PFSK-1 (cell line): ENCODE measurements at regions not wholly inside any gene's neighbourhood (a gene's known extent, or its start where the extent isn't known, plus 50 kb on each side); places are given as distances from the start of the nearest gene placed in this dataset.

Experiments used
- POLR2AphosphoS5 ChIP-seq: IDR thresholded peaks from 2 replicates; pipeline ENCODE4 v1.6.1; 2012; ENCODE audit warnings: low read depth, mild to moderate bottlenecking, control low read depth, low read length, moderate library complexity
- SIN3A ChIP-seq: IDR thresholded peaks from 2 replicates; pipeline ENCODE4 v1.6.1; 2012; ENCODE audit warnings: mild to moderate bottlenecking, low read length, moderate library complexity, borderline replicate concordance; ENCODE audit not compliant: insufficient read depth
- TAF1 ChIP-seq: IDR thresholded peaks from 2 replicates; pipeline ENCODE4 v1.6.1; 2012; ENCODE audit warnings: low read length, control low read depth, borderline replicate concordance; ENCODE audit not compliant: insufficient read depth
- TF ChIP-seq, protein P1 (sequence below), 2 experiments: IDR thresholded peaks; 2 replicates each; pipeline versions ENCODE4 v1.6.1 to v1.8.0; 2011 to 2012; ENCODE audit warnings: low read depth in 2 of 2, low read length in 2 of 2, control low read depth in 1 of 2, inconsistent platforms in 1 of 2, mild to moderate bottlenecking in 1 of 2, moderate library complexity in 1 of 2; ENCODE audit not compliant: insufficient read depth in 1 of 2

DNA sequence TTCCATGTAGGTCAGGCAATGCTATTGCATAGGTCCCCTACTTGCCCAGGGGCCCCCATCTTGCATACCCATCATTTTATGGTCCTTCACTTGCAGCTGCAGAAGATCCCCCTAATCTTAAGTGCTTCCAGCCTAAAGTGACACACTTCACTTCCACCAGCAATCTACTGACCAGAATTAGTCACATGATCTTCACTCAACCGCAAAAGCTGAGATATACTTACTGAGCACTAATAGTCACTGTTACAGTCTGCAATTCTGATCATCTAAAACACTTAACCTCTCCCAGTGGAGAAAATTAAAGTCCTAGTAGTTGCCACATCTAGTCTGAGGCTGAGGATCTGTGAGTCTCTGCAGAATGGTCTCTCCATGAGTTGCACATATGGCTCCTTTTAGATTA is 82.1 kb downstream of the AREG start:
- TF ChIP-seq POLR2AphosphoS5 (no peak), TAF1 (no peak), SIN3A (no peak)
- TF ChIP-seq, protein P1, sequence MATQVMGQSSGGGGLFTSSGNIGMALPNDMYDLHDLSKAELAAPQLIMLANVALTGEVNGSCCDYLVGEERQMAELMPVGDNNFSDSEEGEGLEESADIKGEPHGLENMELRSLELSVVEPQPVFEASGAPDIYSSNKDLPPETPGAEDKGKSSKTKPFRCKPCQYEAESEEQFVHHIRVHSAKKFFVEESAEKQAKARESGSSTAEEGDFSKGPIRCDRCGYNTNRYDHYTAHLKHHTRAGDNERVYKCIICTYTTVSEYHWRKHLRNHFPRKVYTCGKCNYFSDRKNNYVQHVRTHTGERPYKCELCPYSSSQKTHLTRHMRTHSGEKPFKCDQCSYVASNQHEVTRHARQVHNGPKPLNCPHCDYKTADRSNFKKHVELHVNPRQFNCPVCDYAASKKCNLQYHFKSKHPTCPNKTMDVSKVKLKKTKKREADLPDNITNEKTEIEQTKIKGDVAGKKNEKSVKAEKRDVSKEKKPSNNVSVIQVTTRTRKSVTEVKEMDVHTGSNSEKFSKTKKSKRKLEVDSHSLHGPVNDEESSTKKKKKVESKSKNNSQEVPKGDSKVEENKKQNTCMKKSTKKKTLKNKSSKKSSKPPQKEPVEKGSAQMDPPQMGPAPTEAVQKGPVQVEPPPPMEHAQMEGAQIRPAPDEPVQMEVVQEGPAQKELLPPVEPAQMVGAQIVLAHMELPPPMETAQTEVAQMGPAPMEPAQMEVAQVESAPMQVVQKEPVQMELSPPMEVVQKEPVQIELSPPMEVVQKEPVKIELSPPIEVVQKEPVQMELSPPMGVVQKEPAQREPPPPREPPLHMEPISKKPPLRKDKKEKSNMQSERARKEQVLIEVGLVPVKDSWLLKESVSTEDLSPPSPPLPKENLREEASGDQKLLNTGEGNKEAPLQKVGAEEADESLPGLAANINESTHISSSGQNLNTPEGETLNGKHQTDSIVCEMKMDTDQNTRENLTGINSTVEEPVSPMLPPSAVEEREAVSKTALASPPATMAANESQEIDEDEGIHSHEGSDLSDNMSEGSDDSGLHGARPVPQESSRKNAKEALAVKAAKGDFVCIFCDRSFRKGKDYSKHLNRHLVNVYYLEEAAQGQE (IDR thresholded peaks at IDR 0.05; ENCODE audit: insufficient read depth in 1 of 2, low read depth in 2 of 2, low read length in 2 of 2) = no peak
